Fibroblast of skin of left quadriceps (primary cell): ENCODE measurements at regions not wholly inside any gene's neighbourhood (a gene's known extent, or its start where the extent isn't known, plus 50 kb on each side); places are given as distances from the start of the nearest gene placed in this dataset.
"Not testable (repeated sequence)": the region's sequence is repeated elsewhere in the genome, so short reads cannot be mapped to it uniquely, and the experiment has no call there.

Experiments
- DNase-seq, 2 experiments: peaks; one replicate each; pipeline ENCODE4 v3.0.0-alpha.2; 2013; ENCODE audit warnings: low read depth in 2 of 2

- DNase-seq: no peak
Observed at GRCh38 chr15:79157631-79158592, 67.3 kb upstream of the RASGRF1 start.

GRCh38 chr15:79156704-79157375 is 66.3 kb upstream of the RASGRF1 start:
- no peak for DNase-seq

GRCh38 chr15:79154483-79155135 is 64.0 kb upstream of the RASGRF1 start:
- no peak for DNase-seq

DNA sequence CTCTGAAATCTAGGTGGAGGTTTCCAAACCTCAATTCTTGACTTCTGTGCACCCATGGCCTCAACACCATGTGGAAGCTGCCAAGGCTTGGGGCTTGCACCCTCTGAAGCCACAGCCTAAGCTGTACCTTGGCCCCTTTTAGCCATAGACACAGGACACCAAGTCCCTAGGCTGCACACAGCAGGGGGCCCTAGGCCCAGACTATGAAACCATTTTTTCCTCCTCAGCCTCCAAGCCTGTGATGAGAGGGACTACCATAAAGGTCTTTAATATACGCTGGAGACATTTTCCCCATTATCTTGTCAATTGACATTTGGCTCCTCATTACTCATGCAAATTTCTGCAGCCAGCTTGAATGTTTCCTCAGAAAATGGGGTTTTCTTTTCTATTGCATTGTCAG is 53.7 kb upstream of the RASGRF1 start:
- DNase-seq: not testable (repeated sequence)

DNA sequence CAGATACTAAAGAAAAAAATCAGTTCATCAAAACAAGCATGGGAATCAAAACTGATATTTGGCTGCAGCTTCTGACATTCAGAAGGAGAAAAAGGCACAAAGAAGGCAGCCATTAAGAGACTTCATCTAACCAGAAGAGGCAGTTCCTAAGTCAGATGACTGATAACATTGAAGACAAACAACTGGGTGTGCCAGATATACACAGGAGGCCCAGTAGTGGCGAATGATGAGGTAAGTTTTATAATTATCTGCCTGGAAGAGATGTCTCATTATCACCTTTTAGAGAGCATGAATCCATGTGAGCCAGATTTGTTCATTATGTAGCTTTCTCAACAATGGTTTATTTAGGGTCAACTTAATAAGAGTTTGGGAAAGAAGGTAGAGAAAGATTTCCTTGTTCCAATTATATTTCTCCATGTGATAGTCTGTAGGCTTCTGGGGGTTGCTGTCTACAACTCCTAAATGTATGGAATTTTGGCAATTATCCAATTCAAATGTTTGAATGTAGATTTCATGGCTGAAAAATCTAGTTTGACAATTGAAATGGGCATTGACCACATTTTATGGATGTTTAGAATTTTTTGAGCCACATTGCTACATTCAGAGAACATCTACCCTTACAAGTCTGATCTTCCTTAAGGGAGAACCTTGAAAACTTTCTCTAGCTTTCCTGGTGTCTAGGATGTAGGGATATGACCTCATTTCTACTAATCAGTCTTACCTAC is 50.4 kb upstream of the RASGRF1 start:
- DNase-seq: peak in 1 of 2 experiments; percentile 1
